Stimulated activated CD8-positive, alpha-beta memory T cell treated with anti-CD3 and anti-CD28 coated beads, Interleukin-2, amount 100 ng/mL, for 1 hour (primary cell): ENCODE measurements at regions not wholly inside any gene's neighbourhood (a gene's known extent, or its start where the extent isn't known, plus 50 kb on each side); places are given as distances from the start of the nearest gene placed in this dataset.

Experiments
- DNase-seq, 2 donors: peaks; one replicate each; pipeline ENCODE4 v3.0.0-alpha.2; 2020; ENCODE audit warnings: low read depth in 2 of 2

GRCh38 chr10:88059190-88059589 lies 195.8 kb downstream of the PTEN start:
- DNase-seq: no peak

GRCh38 chr10:88060762-88061161 lies 197.3 kb downstream of the PTEN start:
- DNase-seq: no peak

- no peak for DNase-seq
Observed at GRCh38 chr10:88062385-88062784, 199.0 kb downstream of the PTEN start.

- no peak for DNase-seq
Observed at GRCh38 chr10:88062798-88063472, 199.5 kb downstream of the PTEN start.

GRCh38 chr10:88063861-88064557 lies 200.6 kb downstream of the PTEN start:
- DNase-seq: no peak

GRCh38 chr10:88064608-88065382 lies 201.4 kb downstream of the PTEN start:
- DNase-seq: no peak

- DNase-seq: no peak
Observed at GRCh38 chr10:88065383-88066049, 202.1 kb downstream of the PTEN start.

- DNase-seq: no peak
Observed at GRCh38 chr10:88066319-88066718, 202.9 kb downstream of the PTEN start.

- DNase-seq: no peak
Observed at GRCh38 chr10:88066876-88067275, 203.5 kb downstream of the PTEN start.

- DNase-seq: no peak
Observed at GRCh38 chr10:88067737-88068136, 204.3 kb downstream of the PTEN start.

GRCh38 chr10:88069338-88069737 lies 205.9 kb downstream of the PTEN start:
- DNase-seq: no peak

- no peak for DNase-seq
Observed at GRCh38 chr10:88070080-88070880, 206.9 kb downstream of the PTEN start.

- DNase-seq: no peak
Observed at GRCh38 chr10:88071879-88072278, 208.5 kb downstream of the PTEN start.

- DNase-seq: no peak
Observed at GRCh38 chr10:88073682-88074081, 210.3 kb downstream of the PTEN start.

GRCh38 chr10:88074971-88075370 lies 211.5 kb downstream of the PTEN start:
- DNase-seq: no peak

- no peak for DNase-seq
Observed at GRCh38 chr10:88076027-88076880, 212.8 kb downstream of the PTEN start.

GRCh38 chr10:88077977-88078376 lies 214.6 kb downstream of the PTEN start:
- no peak for DNase-seq

GRCh38 chr10:88080213-88080612 lies 216.8 kb downstream of the PTEN start:
- DNase-seq: no peak

- DNase-seq: no peak
Observed at GRCh38 chr10:88081457-88082054, 218.1 kb downstream of the PTEN start.

GRCh38 chr10:88082391-88082790 lies 219.0 kb downstream of the PTEN start:
- no peak for DNase-seq
